SK-N-SH treated with all-trans-retinoic acid at 6 μM for 48 hours (cell line): ENCODE measurements at regions not wholly inside any gene's neighbourhood (a gene's known extent, or its start where the extent isn't known, plus 50 kb on each side); places are given as distances from the start of the nearest gene placed in this dataset.

Experiments
- ATAC-seq: fragments of 200-7000 bp; cut with Tn5 transposase; 3 replicates; pipeline ENCODE4 v1.9.1; 2020; ENCODE audit warnings: mild to moderate bottlenecking, moderate library complexity
- ARNTL ChIP-seq: fragments of 450-650 bp; formaldehyde crosslinking; IDR thresholded peaks from 2 replicates; pipeline ENCODE4 v1.5.0; 2020; ENCODE audit warnings: low read depth, mild to moderate bottlenecking, moderate library complexity, borderline replicate concordance
- BACH2 ChIP-seq: fragments of 250-450 bp; sonication (Bioruptor Pico); IDR thresholded peaks from 2 replicates; pipeline ENCODE4 v1.9.0; 2021; ENCODE audit warnings: mild to moderate bottlenecking, borderline replicate concordance
- CREB5 ChIP-seq: fragments of 250-450 bp; sonication (Bioruptor Pico); IDR thresholded peaks from 2 replicates; pipeline ENCODE4 v1.5.1; 2020; ENCODE audit warnings: low read depth, mild to moderate bottlenecking, moderate library complexity
- CSDC2 ChIP-seq: fragments of 250-450 bp; sonication (Bioruptor Pico); IDR thresholded peaks from 2 replicates; pipeline ENCODE4 v1.5.0; 2020; ENCODE audit warnings: mild to moderate bottlenecking, moderate library complexity
- CSRNP3 ChIP-seq: fragments of 250-450 bp; sonication (Bioruptor Pico); IDR thresholded peaks from 2 replicates; pipeline ENCODE4 v1.5.1; 2021; ENCODE audit warnings: mild to moderate bottlenecking, moderate library complexity
- ESRRG ChIP-seq: fragments of 250-450 bp; sonication (Bioruptor Pico); IDR thresholded peaks from 2 replicates; pipeline ENCODE4 v1.6.1; 2021; ENCODE audit warnings: mild to moderate bottlenecking
- GLIS3 ChIP-seq: fragments of 250-450 bp; sonication (Bioruptor Pico); IDR thresholded peaks from 2 replicates; pipeline ENCODE4 v1.5.0; 2020; ENCODE audit warnings: mild to moderate bottlenecking, moderate library complexity
- ISL1 ChIP-seq: fragments of 250-450 bp; sonication (Bioruptor Pico); IDR thresholded peaks from 2 replicates; pipeline ENCODE4 v2.1.2; 2022; ENCODE audit warnings: mild to moderate bottlenecking, moderate library complexity
- OSR1 ChIP-seq: fragments of 250-450 bp; sonication (Bioruptor Pico); IDR thresholded peaks from 2 replicates; pipeline ENCODE4 v1.8.0; 2022; ENCODE audit warnings: moderate library complexity, mild to moderate bottlenecking, inconsistent platforms
- PATZ1 ChIP-seq: fragments of 250-450 bp; sonication (Bioruptor Pico); IDR thresholded peaks from 2 replicates; pipeline ENCODE4 v1.8.0; 2020; ENCODE audit warnings: mild to moderate bottlenecking, moderate library complexity, borderline replicate concordance
- POU6F1 ChIP-seq: fragments of 250-450 bp; sonication (Bioruptor Pico); IDR thresholded peaks from 2 replicates; pipeline ENCODE4 v1.8.0; 2021; ENCODE audit warnings: low read depth, mild to moderate bottlenecking, moderate library complexity, borderline replicate concordance
- PPARA ChIP-seq: fragments of 250-450 bp; sonication (Bioruptor Pico); IDR thresholded peaks from 2 replicates; pipeline ENCODE4 v1.5.0; 2020; ENCODE audit warnings: mild to moderate bottlenecking, borderline replicate concordance
- RARB ChIP-seq: fragments of 250-450 bp; sonication (Bioruptor Pico); IDR thresholded peaks from 2 replicates; pipeline ENCODE4 v1.8.0; 2021; ENCODE audit warnings: mild to moderate bottlenecking, moderate library complexity
- SNAI2 ChIP-seq: fragments of 250-450 bp; sonication (Bioruptor Pico); IDR thresholded peaks from 2 replicates; pipeline ENCODE4 v1.5.0; 2020; ENCODE audit warnings: mild to moderate bottlenecking, moderate library complexity
- TOX ChIP-seq: fragments of 250-450 bp; sonication (Bioruptor Pico); IDR thresholded peaks from 2 replicates; pipeline ENCODE4 v1.8.0; 2021; ENCODE audit warnings: mild to moderate bottlenecking, moderate library complexity, borderline replicate concordance
- TSHZ2 ChIP-seq: fragments of 250-450 bp; sonication (Bioruptor Pico); IDR thresholded peaks from 2 replicates; pipeline ENCODE4 v1.5.0; 2020; ENCODE audit warnings: mild to moderate bottlenecking, moderate library complexity
- ZC3H10 ChIP-seq: fragments of 250-450 bp; sonication (Bioruptor Pico); IDR thresholded peaks from 2 replicates; pipeline ENCODE4 v1.5.1; 2021; ENCODE audit warnings: mild to moderate bottlenecking, moderate library complexity
- ZFP3 ChIP-seq: fragments of 250-450 bp; sonication (Bioruptor Pico); IDR thresholded peaks from 2 replicates; pipeline ENCODE4 v1.5.0; 2020; ENCODE audit warnings: mild to moderate bottlenecking, moderate library complexity
- ZNF70 ChIP-seq: fragments of 450-650 bp; formaldehyde crosslinking; IDR thresholded peaks from 2 replicates; pipeline ENCODE4 v1.5.0; 2020; ENCODE audit warnings: mild to moderate bottlenecking, moderate library complexity
- ZNF8 ChIP-seq: fragments of 450-650 bp; formaldehyde crosslinking; IDR thresholded peaks from 2 replicates; pipeline ENCODE4 v1.5.0; 2020; ENCODE audit warnings: mild to moderate bottlenecking, moderate library complexity

DNA sequence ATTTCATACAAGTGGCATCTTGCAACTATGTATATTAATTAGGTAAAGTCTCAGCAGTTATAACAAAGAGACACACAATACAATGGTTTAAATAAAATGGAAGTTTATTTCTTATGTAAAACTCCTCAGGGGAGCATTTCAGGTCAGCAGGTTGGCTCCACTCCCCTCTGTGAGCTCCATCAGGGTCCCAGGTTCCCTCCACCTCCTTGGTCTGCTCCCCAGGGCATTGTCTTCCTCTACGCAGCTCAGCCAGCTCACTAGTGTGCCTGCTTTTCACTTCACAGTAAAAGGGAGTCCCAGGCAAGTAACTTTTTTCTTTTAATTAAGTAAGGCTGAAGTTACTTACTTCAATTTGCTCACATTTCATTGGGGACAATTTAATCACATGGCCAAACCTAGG is 135.3 kb upstream of the FNDC3A start:
- ATAC-seq = no peak
- TF ChIP-seq RARB = no peak
- no peak for TF ChIP-seq ESRRG (CRISPR knock-in tag)
- TF ChIP-seq OSR1 (CRISPR knock-in tag) = no peak
- no peak for TF ChIP-seq TSHZ2 (CRISPR knock-in tag)
- TF ChIP-seq PATZ1 = no peak
- no peak for TF ChIP-seq CSRNP3
- TF ChIP-seq BACH2 (CRISPR knock-in tag) = no peak
- TF ChIP-seq POU6F1 (CRISPR knock-in tag) = no peak
- no peak for TF ChIP-seq CREB5 (CRISPR knock-in tag)
- TF ChIP-seq SNAI2 = no peak
- no peak for TF ChIP-seq GLIS3
- no peak for TF ChIP-seq ZNF8 (CRISPR knock-in tag)
- TF ChIP-seq ARNTL (CRISPR knock-in tag) = no peak
- no peak for TF ChIP-seq ZNF70 (CRISPR knock-in tag)
- no peak for TF ChIP-seq CSDC2 (CRISPR knock-in tag)
- TF ChIP-seq ISL1 (CRISPR knock-in tag) = no peak
- no peak for TF ChIP-seq ZFP3
- no peak for TF ChIP-seq PPARA (CRISPR knock-in tag)

GRCh38 chr13:48842316-48842715 is 133.4 kb upstream of the FNDC3A start:
- TF ChIP-seq ZNF70 (CRISPR knock-in tag) (no peak), PPARA (CRISPR knock-in tag) (no peak), ZC3H10 (CRISPR knock-in tag) (no peak), ESRRG (CRISPR knock-in tag) (no peak)
- ATAC-seq = no peak

GRCh38 chr13:48843630-48844380 is 131.9 kb upstream of the FNDC3A start:
- no peak for TF ChIP-seq ARNTL (CRISPR knock-in tag)
- no peak for TF ChIP-seq ISL1 (CRISPR knock-in tag)
- no peak for TF ChIP-seq SNAI2
- no peak for ATAC-seq

GRCh38 chr13:48844676-48845075 is 131.0 kb upstream of the FNDC3A start:
- ATAC-seq = no peak
- TF ChIP-seq ZNF8 (CRISPR knock-in tag) (no peak), TOX (CRISPR knock-in tag) (no peak), CREB5 (CRISPR knock-in tag) (no peak), GLIS3 (no peak), ZC3H10 (CRISPR knock-in tag) (no peak), CSDC2 (CRISPR knock-in tag) (no peak), PATZ1 (no peak), ZFP3 (no peak), CSRNP3 (no peak), ARNTL (CRISPR knock-in tag) (no peak), SNAI2 (no peak), RARB (no peak), ZNF70 (CRISPR knock-in tag) (no peak)
